Thyroid gland (tissue), 4 donors: ENCODE measurements at regions not wholly inside any gene's neighbourhood (a gene's known extent, or its start where the extent isn't known, plus 50 kb on each side); places are given as distances from the start of the nearest gene placed in this dataset.

Experiments used
- DNase-seq, 2 donors: peaks; one replicate each; pipeline ENCODE4 v3.0.0-alpha.2; 2019
- H3K27ac ChIP-seq, 3 donors: fragments of 200-600 bp; sonication (generic); 1 replicate in 2 of 3; 2 replicates in 1 of 3; pipeline ENCODE4 v1.5.1; 2016 to 2019; ENCODE audit warnings: mild to moderate bottlenecking in 1 of 3, moderate library complexity in 1 of 3
- H3K27me3 ChIP-seq: fragments of 200-600 bp; sonication (generic); one replicate; pipeline ENCODE4 v1.5.1; 2019
- H3K36me3 ChIP-seq, 2 donors: fragments of 200-600 bp; sonication (generic); one replicate each; pipeline ENCODE4 v1.5.1; 2016 to 2019
- H3K4me1 ChIP-seq, 2 donors: fragments of 200-600 bp; sonication (generic); one replicate each; pipeline ENCODE4 v1.5.1; 2017 to 2019
- H3K4me3 ChIP-seq, 3 donors: fragments of 200-600 bp; sonication (generic); replicated peaks in 1 of 3; 1 replicate in 2 of 3; 2 replicates in 1 of 3; pipeline ENCODE4 v1.5.1; 2016; ENCODE audit warnings: mild to moderate bottlenecking in 1 of 3
- H3K9me3 ChIP-seq: fragments of 200-600 bp; sonication (generic); one replicate; pipeline ENCODE4 v1.5.1; 2017
- POLR2A ChIP-seq, 2 donors: fragments of 450-650 bp; IDR thresholded peaks; one replicate each; pipeline ENCODE4 v1.6.1; 2017; ENCODE audit warnings: antibody characterized with exemption in 2 of 2, mild to moderate bottlenecking in 2 of 2, moderate library complexity in 1 of 2
- WGBS, 2 donors: methylation state at CpG; one replicate each; pipeline ENCODE4 v1.1.5; 2017; 5-methylcytosine and 5-hydroxymethylcytosine counted together
- intact Hi-C: fragments of 100-400 bp; cut with DNase I; formaldehyde crosslinking; loops from one replicate; pipeline ENCODE4 v1.15.1; 2023
- TF ChIP-seq, protein P1 (sequence below), 6 experiments: fragments of 200-600 bp in 3 of 6; fragments of 450-650 bp in 3 of 6; sonication (generic) in 3 of 6; IDR thresholded peaks; one replicate each; pipeline ENCODE4 v1.5.1; 2016 to 2019; ENCODE audit warnings: antibody characterized with exemption in 6 of 6, mild to moderate bottlenecking in 2 of 6, inconsistent platforms in 1 of 6, moderate library complexity in 1 of 6

GRCh38 chr16:49937886-49938285, 82.0 kb upstream of the ZNF423 start:
- Histone ChIP-seq H3K4me3 (no peak overlapping the region), H3K36me3 (no peaks in the 10 kb centered on the region), H3K27me3 (no peaks in the 10 kb centered on the region), H3K9me3 (no peaks in the 10 kb centered on the region), H3K27ac (no peak overlapping the region), H3K4me1 (no peaks in the 10 kb centered on the region)
- intact Hi-C loops, result no loop called here
- TF ChIP-seq, protein P1, sequence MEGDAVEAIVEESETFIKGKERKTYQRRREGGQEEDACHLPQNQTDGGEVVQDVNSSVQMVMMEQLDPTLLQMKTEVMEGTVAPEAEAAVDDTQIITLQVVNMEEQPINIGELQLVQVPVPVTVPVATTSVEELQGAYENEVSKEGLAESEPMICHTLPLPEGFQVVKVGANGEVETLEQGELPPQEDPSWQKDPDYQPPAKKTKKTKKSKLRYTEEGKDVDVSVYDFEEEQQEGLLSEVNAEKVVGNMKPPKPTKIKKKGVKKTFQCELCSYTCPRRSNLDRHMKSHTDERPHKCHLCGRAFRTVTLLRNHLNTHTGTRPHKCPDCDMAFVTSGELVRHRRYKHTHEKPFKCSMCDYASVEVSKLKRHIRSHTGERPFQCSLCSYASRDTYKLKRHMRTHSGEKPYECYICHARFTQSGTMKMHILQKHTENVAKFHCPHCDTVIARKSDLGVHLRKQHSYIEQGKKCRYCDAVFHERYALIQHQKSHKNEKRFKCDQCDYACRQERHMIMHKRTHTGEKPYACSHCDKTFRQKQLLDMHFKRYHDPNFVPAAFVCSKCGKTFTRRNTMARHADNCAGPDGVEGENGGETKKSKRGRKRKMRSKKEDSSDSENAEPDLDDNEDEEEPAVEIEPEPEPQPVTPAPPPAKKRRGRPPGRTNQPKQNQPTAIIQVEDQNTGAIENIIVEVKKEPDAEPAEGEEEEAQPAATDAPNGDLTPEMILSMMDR (IDR thresholded peaks at IDR 0.05), result no peak
- no peak for TF ChIP-seq POLR2A (IDR thresholded peaks at IDR 0.05)
- 91 to 92% methylated on average over 7 of the region's 7 CpGs for WGBS, 2 donors
- DNase-seq, result no peak

GRCh38 chr16:49939495-49939894, 83.6 kb upstream of the ZNF423 start:
- Histone ChIP-seq H3K4me3 (no peak overlapping the region), H3K27me3 (no peaks in the 10 kb centered on the region), H3K4me1 (no peaks in the 10 kb centered on the region), H3K27ac (no peak overlapping the region), H3K36me3 (no peaks in the 10 kb centered on the region), H3K9me3 (no peaks in the 10 kb centered on the region)
- 92 to 94% methylated on average over 2 of the region's 2 CpGs for WGBS, 2 donors
- intact Hi-C loops, result no loop called here
- no peak for TF ChIP-seq POLR2A (IDR thresholded peaks at IDR 0.05)
- TF ChIP-seq, protein P1 (IDR thresholded peaks at IDR 0.05), result no peak
- no peak for DNase-seq

DNA sequence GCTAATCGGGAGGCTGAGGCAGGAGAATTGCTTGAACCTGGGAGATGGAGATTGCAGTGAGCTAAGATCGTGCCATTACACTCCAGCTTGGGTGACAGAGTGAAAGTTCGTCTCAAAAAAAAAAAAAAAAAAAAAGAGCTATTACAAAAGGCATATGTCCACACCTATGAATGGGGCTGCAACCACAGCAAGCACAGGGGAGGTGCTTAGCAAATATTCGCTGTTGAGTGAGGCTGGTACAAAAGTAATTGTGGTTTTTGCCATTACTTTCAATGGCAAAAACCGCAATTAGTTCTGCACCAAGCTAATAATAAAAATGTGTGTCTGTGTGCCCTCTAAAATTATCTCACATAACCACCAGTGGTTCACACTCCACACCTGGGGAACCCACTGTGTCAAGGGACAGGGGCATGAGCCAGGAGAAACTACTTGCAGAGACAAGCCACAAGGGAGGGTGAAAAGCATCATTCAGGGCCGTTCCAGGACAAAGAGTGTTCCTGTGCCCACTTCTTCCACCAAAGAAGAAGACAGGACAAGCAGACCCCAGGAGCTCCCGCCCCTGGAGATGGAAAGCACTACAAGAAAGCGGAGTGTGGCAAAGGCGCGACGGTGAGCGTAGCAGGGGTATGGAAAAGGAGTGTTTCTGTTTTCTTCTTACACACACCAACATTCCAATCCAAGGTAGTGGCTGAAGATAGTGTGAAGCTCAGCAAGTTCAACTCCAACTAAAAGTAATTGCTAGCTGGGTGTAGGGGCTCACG, 84.4 kb upstream of the CNEP1R1 start:
- no peaks in the 10 kb centered on the region for H3K4me1 ChIP-seq
- DNase-seq, result no peak
- 91 to 92% methylated on average over 13 of the region's 13 CpGs for WGBS, 2 donors
- H3K9me3 ChIP-seq, result no peaks in the 10 kb centered on the region
- TF ChIP-seq, protein P1 (IDR thresholded peaks at IDR 0.05), result no peak
- no peak for TF ChIP-seq POLR2A (IDR thresholded peaks at IDR 0.05)
- intact Hi-C loops, result no loop called here
- no peaks in the 10 kb centered on the region for H3K27me3 ChIP-seq
- no peak overlapping the region for H3K4me3 ChIP-seq
- H3K27ac ChIP-seq, result no peak overlapping the region
- H3K36me3 ChIP-seq, result no peaks in the 10 kb centered on the region

GRCh38 chr16:49944221-49944620, 80.8 kb upstream of the CNEP1R1 start:
- intact Hi-C loops, result no loop called here
- H3K36me3 ChIP-seq, result no peaks in the 10 kb centered on the region
- no peak overlapping the region for H3K27ac ChIP-seq
- H3K4me1 ChIP-seq, result no peaks in the 10 kb centered on the region
- TF ChIP-seq, protein P1 (IDR thresholded peaks at IDR 0.05), result no peak
- TF ChIP-seq POLR2A (IDR thresholded peaks at IDR 0.05), result no peak
- H3K9me3 ChIP-seq, result no peaks in the 10 kb centered on the region
- DNase-seq, result no peak
- no peak overlapping the region for H3K4me3 ChIP-seq
- no peaks in the 10 kb centered on the region for H3K27me3 ChIP-seq
- 73 to 77% methylated on average over 5 of the region's 5 CpGs for WGBS, 2 donors

- Histone ChIP-seq H3K27ac (no peak overlapping the region), H3K9me3 (no peaks in the 10 kb centered on the region), H3K36me3 (no peaks in the 10 kb centered on the region), H3K4me1 (no peaks in the 10 kb centered on the region), H3K4me3 (no peak overlapping the region), H3K27me3 (no peaks in the 10 kb centered on the region)
- TF ChIP-seq, protein P1 (IDR thresholded peaks at IDR 0.05), result no peak
- no peak for TF ChIP-seq POLR2A (IDR thresholded peaks at IDR 0.05)
- no peak for DNase-seq
- 85 to 90% methylated on average over 7 of the region's 7 CpGs for WGBS, 2 donors
- intact Hi-C loops, result no loop called here
These were observed 76.9 kb upstream of the CNEP1R1 start for GRCh38 chr16:49947907-49948678.
